GM19193 (cell line): ENCODE measurements at regions not wholly inside any gene's neighbourhood (a gene's known extent, or its start where the extent isn't known, plus 50 kb on each side); places are given as distances from the start of the nearest gene placed in this dataset.

ENCODE experiments used
- POLR2A ChIP-seq: IDR thresholded peaks from 4 replicates; pipeline ENCODE4 v1.6.1; 2011; ENCODE audit not compliant: insufficient read depth, insufficient read length; ENCODE audit errors: extremely low read depth

GRCh38 chr5:124454081-124454480 is 292.4 kb downstream of the ZNF608 start:
- TF ChIP-seq POLR2A, result no peak

- no peak for TF ChIP-seq POLR2A
These were observed 293.0 kb downstream of the ZNF608 start for GRCh38 chr5:124453221-124454051.

GRCh38 chr5:124452412-124452811 is 294.0 kb downstream of the ZNF608 start:
- no peak for TF ChIP-seq POLR2A

GRCh38 chr5:124451721-124452383 is 294.6 kb downstream of the ZNF608 start:
- no peak for TF ChIP-seq POLR2A

GRCh38 chr5:124446120-124446519 is 300.3 kb downstream of the ZNF608 start:
- TF ChIP-seq POLR2A, result no peak

GRCh38 chr5:124445070-124445619 is 301.3 kb downstream of the ZNF608 start:
- no peak for TF ChIP-seq POLR2A

- no peak for TF ChIP-seq POLR2A
These were observed 302.2 kb downstream of the ZNF608 start for GRCh38 chr5:124444147-124444775.

GRCh38 chr5:124440471-124440870 is 306.0 kb downstream of the ZNF608 start:
- no peak for TF ChIP-seq POLR2A

GRCh38 chr5:124439609-124440008 is 306.8 kb downstream of the ZNF608 start:
- TF ChIP-seq POLR2A, result no peak

- no peak for TF ChIP-seq POLR2A
These were observed 307.5 kb downstream of the ZNF608 start for GRCh38 chr5:124438903-124439281.

GRCh38 chr5:124438026-124438902 is 308.2 kb downstream of the ZNF608 start:
- no peak for TF ChIP-seq POLR2A

GRCh38 chr5:124436294-124436693 is 310.1 kb downstream of the ZNF608 start:
- TF ChIP-seq POLR2A, result no peak

GRCh38 chr5:124433170-124433569 is 313.3 kb downstream of the ZNF608 start:
- no peak for TF ChIP-seq POLR2A

GRCh38 chr5:124421584-124421983 is 324.9 kb downstream of the ZNF608 start:
- TF ChIP-seq POLR2A, result no peak
